SU-DHL-6 (cell line): ENCODE measurements at regions not wholly inside any gene's neighbourhood (a gene's known extent, or its start where the extent isn't known, plus 50 kb on each side); places are given as distances from the start of the nearest gene placed in this dataset.

Source experiments
- H2AFZ ChIP-seq: fragments of 200-600 bp; sonication (generic); 2 replicates; pipeline ENCODE4 v1.6.1; 2014; ENCODE audit warnings: low read depth, mild to moderate bottlenecking, moderate library complexity, mixed read lengths, antibody characterized with exemption, low read length; ENCODE audit not compliant: severe bottlenecking
- H3F3A ChIP-seq: fragments of 200-600 bp; shearing (Covaris generic); 2 replicates; pipeline ENCODE4 v1.6.0; 2016; ENCODE audit warnings: antibody characterized with exemption, mild to moderate bottlenecking; ENCODE audit not compliant: insufficient read depth
- H3K27ac ChIP-seq: fragments of 200-600 bp; sonication (generic); 2 replicates; pipeline ENCODE4 v1.5.1; 2016; ENCODE audit warnings: low read depth, mild to moderate bottlenecking, low read length, moderate library complexity, mixed read lengths
- H3K27me3 ChIP-seq: fragments of 200-600 bp; sonication (generic), shearing (Covaris generic); 2 replicates; pipeline ENCODE4 v1.6.0; 2014; ENCODE audit warnings: mild to moderate bottlenecking, low read length
- H3K36me3 ChIP-seq: fragments of 200-600 bp; sonication (generic); 2 replicates; pipeline ENCODE4 v1.6.1; 2014; ENCODE audit warnings: mild to moderate bottlenecking, low read length, mixed read lengths
- H3K4me2 ChIP-seq: fragments of 300-600, 200-600 bp; shearing (Covaris generic), sonication (generic); 2 replicates; pipeline ENCODE4 v1.6.0; 2014; ENCODE audit warnings: low read length, low read depth, mild to moderate bottlenecking; ENCODE audit not compliant: poor library complexity, severe bottlenecking
- H3K4me3 ChIP-seq: fragments of 200-600 bp; sonication (generic); 2 replicates; pipeline ENCODE4 v1.5.1; 2014; ENCODE audit warnings: antibody characterized with exemption, low read length, mild to moderate bottlenecking, mixed read lengths; ENCODE audit not compliant: insufficient read depth, poor library complexity, severe bottlenecking
- H3K79me2 ChIP-seq: fragments of 200-600 bp; sonication (generic); 2 replicates; pipeline ENCODE4 v1.6.1; 2014; ENCODE audit warnings: mild to moderate bottlenecking, low read length, moderate library complexity; ENCODE audit not compliant: insufficient read depth
- H3K9ac ChIP-seq: fragments of 200-600 bp; sonication (generic); 2 replicates; pipeline ENCODE4 v1.7.0; 2014; ENCODE audit warnings: mild to moderate bottlenecking, low read length
- H3K9me2 ChIP-seq: fragments of 200-600 bp; sonication (generic); replicated peaks from 2 replicates; pipeline ENCODE4 v1.6.1; 2014; ENCODE audit warnings: low read length; ENCODE audit not compliant: insufficient read depth
- H3K9me3 ChIP-seq: fragments of 200-600 bp; sonication (generic); 2 replicates; pipeline ENCODE4 v1.6.1; 2014; ENCODE audit warnings: low read length, mixed read lengths; ENCODE audit not compliant: insufficient read depth
- H4K20me1 ChIP-seq: fragments of 200-600 bp; sonication (generic); 2 replicates; pipeline ENCODE4 v1.6.1; 2014; ENCODE audit warnings: low read depth, mild to moderate bottlenecking, antibody characterized with exemption, low read length, moderate library complexity, mixed read lengths
- EZH2phosphoT487 ChIP-seq: fragments of 200-600 bp; sonication (generic), shearing (Covaris generic); conservative IDR thresholded peaks from 2 replicates; pipeline ENCODE4 v1.6.1; 2018; ENCODE audit warnings: mild to moderate bottlenecking, antibody characterized with exemption, low read length, moderate library complexity, mixed read lengths
- TF ChIP-seq, protein P1 (sequence below): fragments of 200-600 bp; sonication (generic); IDR thresholded peaks from one replicate; pipeline ENCODE4 v1.5.1; 2017; ENCODE audit warnings: antibody characterized with exemption, mild to moderate bottlenecking, low read length, moderate library complexity; ENCODE audit not compliant: insufficient read depth, poor library complexity, severe bottlenecking

DNA sequence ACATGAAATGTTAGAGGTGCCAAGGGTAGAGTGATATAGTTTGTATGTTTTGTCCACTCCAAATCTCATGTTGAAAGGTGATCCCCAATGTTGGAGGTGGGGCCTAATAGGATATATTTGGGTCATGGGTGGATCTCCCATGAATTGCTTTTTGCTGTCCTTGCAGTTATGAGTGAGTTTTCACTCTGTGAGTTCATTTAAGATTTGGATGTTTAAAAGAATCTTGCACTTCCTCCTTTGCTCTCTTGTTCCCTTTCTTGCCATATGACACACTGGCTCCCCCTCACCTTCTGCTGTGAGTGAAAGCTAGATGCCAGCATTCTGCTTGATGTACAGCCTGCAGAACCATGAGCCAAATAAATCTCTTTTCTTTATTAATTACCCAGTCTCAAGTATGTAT lies 269.2 kb downstream of the ZWINT start:
- Histone ChIP-seq H4K20me1 (no peaks in the 10 kb centered on the region), H3K36me3 (no peaks in the 10 kb centered on the region), H3F3A (no peaks in the 10 kb centered on the region)

DNA sequence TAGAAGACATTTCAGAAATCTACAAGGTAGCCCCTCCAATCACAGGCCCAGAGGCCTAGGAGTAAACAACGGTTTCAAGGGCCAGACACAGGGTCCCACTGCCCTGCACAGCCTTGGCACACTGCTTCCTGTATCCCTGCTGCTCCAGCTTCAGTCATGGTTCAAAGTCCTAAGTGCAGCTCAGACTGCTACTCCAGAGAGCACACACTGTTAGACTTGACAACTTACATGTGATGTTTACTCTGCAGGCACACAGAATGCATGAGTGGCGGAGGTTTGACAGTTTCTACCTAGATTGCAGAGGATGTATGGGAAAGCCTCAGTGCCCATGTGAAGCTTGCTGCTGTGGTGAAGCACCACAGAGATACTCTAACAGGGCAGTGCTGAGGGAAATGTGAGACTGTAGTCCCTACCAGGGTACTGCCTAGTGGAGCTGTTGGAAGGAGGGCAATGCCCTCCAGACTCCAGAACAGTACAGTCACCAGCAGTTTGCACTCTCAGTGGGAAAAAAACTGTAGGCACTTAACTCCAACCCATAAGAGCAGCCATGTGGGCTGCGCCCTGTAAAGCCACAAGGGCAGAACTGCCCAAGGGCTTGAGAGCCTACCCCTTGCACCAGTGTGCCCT lies 270.0 kb downstream of the ZWINT start:
- Histone ChIP-seq H3K9me2 (no peaks in the 10 kb centered on the region), H3F3A (no peaks in the 10 kb centered on the region), H3K4me3 (no peak overlapping the region), H4K20me1 (no peaks in the 10 kb centered on the region), H2AFZ (no peak overlapping the region), H3K4me2 (no peak overlapping the region), H3K36me3 (no peaks in the 10 kb centered on the region), H3K9ac (no peak overlapping the region), H3K79me2 (no peaks in the 10 kb centered on the region), H3K27ac (no peak overlapping the region), H3K9me3 (peaks cover 3% of the 10 kb centered on the region; the same call in 1 of the 2 replicates), H3K27me3 (no peaks in the 10 kb centered on the region)
- TF ChIP-seq, protein P1, sequence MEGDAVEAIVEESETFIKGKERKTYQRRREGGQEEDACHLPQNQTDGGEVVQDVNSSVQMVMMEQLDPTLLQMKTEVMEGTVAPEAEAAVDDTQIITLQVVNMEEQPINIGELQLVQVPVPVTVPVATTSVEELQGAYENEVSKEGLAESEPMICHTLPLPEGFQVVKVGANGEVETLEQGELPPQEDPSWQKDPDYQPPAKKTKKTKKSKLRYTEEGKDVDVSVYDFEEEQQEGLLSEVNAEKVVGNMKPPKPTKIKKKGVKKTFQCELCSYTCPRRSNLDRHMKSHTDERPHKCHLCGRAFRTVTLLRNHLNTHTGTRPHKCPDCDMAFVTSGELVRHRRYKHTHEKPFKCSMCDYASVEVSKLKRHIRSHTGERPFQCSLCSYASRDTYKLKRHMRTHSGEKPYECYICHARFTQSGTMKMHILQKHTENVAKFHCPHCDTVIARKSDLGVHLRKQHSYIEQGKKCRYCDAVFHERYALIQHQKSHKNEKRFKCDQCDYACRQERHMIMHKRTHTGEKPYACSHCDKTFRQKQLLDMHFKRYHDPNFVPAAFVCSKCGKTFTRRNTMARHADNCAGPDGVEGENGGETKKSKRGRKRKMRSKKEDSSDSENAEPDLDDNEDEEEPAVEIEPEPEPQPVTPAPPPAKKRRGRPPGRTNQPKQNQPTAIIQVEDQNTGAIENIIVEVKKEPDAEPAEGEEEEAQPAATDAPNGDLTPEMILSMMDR, result no peak
- TF ChIP-seq EZH2phosphoT487, result no peak

More for the DNA sequence above, 269.2 kb downstream of the ZWINT start:
- H3K27ac ChIP-seq, result no peak overlapping the region
- H3K79me2 ChIP-seq, result no peaks in the 10 kb centered on the region
- H3K9me3 ChIP-seq, result peaks cover 3% of the 10 kb centered on the region; the same call in 1 of the 2 replicates
- no peak overlapping the region for H3K4me2 ChIP-seq
- no peak overlapping the region for H3K9ac ChIP-seq
- TF ChIP-seq, protein P1, result no peak
- TF ChIP-seq EZH2phosphoT487, result no peak
- H3K9me2 ChIP-seq, result no peaks in the 10 kb centered on the region
- no peak overlapping the region for H3K4me3 ChIP-seq
- no peaks in the 10 kb centered on the region for H3K27me3 ChIP-seq
- H2AFZ ChIP-seq, result no peak overlapping the region

DNA sequence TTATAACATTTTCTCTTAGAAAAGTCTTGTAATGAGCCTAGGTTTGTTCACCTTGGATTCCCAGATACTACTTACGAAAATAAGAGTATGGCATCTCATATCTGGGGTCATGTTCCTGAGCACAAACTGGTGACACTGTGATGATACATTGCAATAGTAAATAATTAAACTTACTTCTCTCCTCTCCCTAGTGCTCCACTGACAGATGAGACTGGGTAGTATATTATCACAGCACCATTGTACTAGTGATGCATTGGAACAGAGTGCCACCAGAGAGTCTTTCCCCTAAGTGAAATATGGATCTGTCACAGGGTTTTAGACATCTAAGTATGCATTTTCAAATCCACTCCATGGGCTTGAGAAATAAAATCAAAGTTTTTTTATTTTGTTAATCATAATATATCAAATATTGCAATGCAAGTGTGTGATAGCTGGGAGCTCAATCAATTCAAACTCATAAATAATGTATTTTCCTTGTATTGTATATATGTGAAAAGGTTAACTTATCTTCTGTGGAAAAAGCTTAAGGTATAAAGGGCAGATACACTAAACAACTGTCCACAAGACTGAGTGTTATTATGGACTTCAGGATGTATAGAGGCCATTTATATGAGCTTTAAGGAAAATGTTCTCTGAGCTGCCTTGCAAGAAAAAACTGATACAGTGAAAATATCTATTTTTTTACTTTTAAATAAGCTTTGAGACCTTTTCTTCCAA lies 275.5 kb downstream of the ZWINT start:
- Histone ChIP-seq H3K9ac (no peak overlapping the region), H3F3A (no peaks in the 10 kb centered on the region), H2AFZ (no peak overlapping the region), H3K79me2 (no peaks in the 10 kb centered on the region), H3K4me2 (no peak overlapping the region), H3K27me3 (no peaks in the 10 kb centered on the region), H3K9me2 (no peaks in the 10 kb centered on the region), H3K36me3 (no peaks in the 10 kb centered on the region), H3K27ac (no peak overlapping the region), H3K9me3 (no peaks in the 10 kb centered on the region; the same call in 1 of the 2 replicates), H3K4me3 (no peak overlapping the region), H4K20me1 (no peaks in the 10 kb centered on the region)
- TF ChIP-seq, protein P1, result no peak
- TF ChIP-seq EZH2phosphoT487, result no peak
